Esophagus muscularis mucosa (tissue), 4 donors: ENCODE measurements at regions not wholly inside any gene's neighbourhood (a gene's known extent, or its start where the extent isn't known, plus 50 kb on each side); places are given as distances from the start of the nearest gene placed in this dataset.

Experiments
- EP300 ChIP-seq: sonication (generic); formaldehyde crosslinking; IDR thresholded peaks from one replicate; pipeline ENCODE4 v1.6.1; 2017; ENCODE audit warnings: antibody characterized with exemption
- POLR2A ChIP-seq: fragments of 450-650 bp; IDR thresholded peaks from one replicate; pipeline ENCODE4 v1.6.1; 2017; ENCODE audit warnings: antibody characterized with exemption, moderate library complexity, mild to moderate bottlenecking, low read depth
- TF ChIP-seq, protein P1 (sequence below), 3 experiments: fragments of 200-600 bp in 2 of 3; fragments of 450-650 bp in 1 of 3; sonication (generic) in 2 of 3; IDR thresholded peaks; one replicate each; pipeline ENCODE4 v1.5.1; 2017 to 2019; ENCODE audit warnings: antibody characterized with exemption in 3 of 3, mild to moderate bottlenecking in 2 of 3, moderate library complexity in 1 of 3

DNA sequence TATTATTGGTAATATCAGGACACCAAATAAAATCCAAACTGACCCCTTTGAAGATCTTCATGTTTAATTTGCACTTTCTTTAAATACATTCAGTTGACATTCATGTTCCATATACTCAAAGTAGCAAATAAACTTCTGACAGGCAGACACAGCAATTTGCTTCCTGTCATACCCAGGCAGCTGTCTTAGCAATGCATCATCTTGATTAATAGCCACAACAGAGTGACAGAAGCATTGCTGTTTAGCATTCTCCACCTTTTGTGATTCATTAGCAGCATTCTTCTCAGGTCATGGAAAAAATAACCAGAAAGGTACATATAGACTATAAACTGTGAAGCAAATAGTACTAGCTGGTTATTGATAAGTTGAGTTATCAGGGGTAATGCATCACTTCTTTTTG, 366.8 kb downstream of the CYLC2 start:
- TF ChIP-seq, protein P1, sequence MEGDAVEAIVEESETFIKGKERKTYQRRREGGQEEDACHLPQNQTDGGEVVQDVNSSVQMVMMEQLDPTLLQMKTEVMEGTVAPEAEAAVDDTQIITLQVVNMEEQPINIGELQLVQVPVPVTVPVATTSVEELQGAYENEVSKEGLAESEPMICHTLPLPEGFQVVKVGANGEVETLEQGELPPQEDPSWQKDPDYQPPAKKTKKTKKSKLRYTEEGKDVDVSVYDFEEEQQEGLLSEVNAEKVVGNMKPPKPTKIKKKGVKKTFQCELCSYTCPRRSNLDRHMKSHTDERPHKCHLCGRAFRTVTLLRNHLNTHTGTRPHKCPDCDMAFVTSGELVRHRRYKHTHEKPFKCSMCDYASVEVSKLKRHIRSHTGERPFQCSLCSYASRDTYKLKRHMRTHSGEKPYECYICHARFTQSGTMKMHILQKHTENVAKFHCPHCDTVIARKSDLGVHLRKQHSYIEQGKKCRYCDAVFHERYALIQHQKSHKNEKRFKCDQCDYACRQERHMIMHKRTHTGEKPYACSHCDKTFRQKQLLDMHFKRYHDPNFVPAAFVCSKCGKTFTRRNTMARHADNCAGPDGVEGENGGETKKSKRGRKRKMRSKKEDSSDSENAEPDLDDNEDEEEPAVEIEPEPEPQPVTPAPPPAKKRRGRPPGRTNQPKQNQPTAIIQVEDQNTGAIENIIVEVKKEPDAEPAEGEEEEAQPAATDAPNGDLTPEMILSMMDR (IDR thresholded peaks at IDR 0.05): no peak
- TF ChIP-seq EP300 (no peak), POLR2A (no peak)
